GM19238 (cell line): ENCODE measurements at regions not wholly inside any gene's neighbourhood (a gene's known extent, or its start where the extent isn't known, plus 50 kb on each side); places are given as distances from the start of the nearest gene placed in this dataset.
"Not testable (repeated sequence)": the region's sequence is repeated elsewhere in the genome, so short reads cannot be mapped to it uniquely, and the experiment has no call there.

ENCODE experiments used
- DNase-seq: peaks from one replicate; pipeline ENCODE4 v3.0.0; 2011; ENCODE audit warnings: low spot score; ENCODE audit not compliant: insufficient read length

- no peak for DNase-seq
Measured at GRCh38 chr21:23811805-23812204, 1795.5 kb downstream of the MRPL39 start.

- no peak for DNase-seq
Measured at GRCh38 chr21:23809573-23809972, 1797.7 kb downstream of the MRPL39 start.

- not testable (repeated sequence) for DNase-seq
Measured at GRCh38 chr21:23806966-23807548, 1800.2 kb downstream of the MRPL39 start.

- DNase-seq, result no peak
Measured at GRCh38 chr21:23804866-23805265, 1802.4 kb downstream of the MRPL39 start.

- DNase-seq, result no peak
Measured at GRCh38 chr21:23801292-23801691, 1806.0 kb downstream of the MRPL39 start.

- DNase-seq, result no peak
Measured at GRCh38 chr21:23799376-23799775, 1807.9 kb downstream of the MRPL39 start.

- DNase-seq, result no peak
Measured at GRCh38 chr21:23792300-23792699, 1815.0 kb downstream of the MRPL39 start.

- no peak for DNase-seq
Measured at GRCh38 chr21:23789864-23790263, 1817.4 kb downstream of the MRPL39 start.

- DNase-seq, result no peak
Measured at GRCh38 chr21:23780326-23780725, 1827.0 kb downstream of the MRPL39 start.

- no peak for DNase-seq
Measured at GRCh38 chr21:23743821-23744220, 1863.5 kb downstream of the MRPL39 start.

GRCh38 chr21:23740463-23740862, 1866.8 kb downstream of the MRPL39 start:
- DNase-seq, result no peak

GRCh38 chr21:23732776-23733175, 1874.5 kb downstream of the MRPL39 start:
- no peak for DNase-seq

GRCh38 chr21:23729331-23729730, 1878.0 kb downstream of the MRPL39 start:
- no peak for DNase-seq

GRCh38 chr21:23725576-23725975, 1881.7 kb downstream of the MRPL39 start:
- DNase-seq, result no peak

GRCh38 chr21:23718446-23719285, 1888.6 kb downstream of the MRPL39 start:
- no peak for DNase-seq

GRCh38 chr21:23712166-23712565, 1895.1 kb downstream of the MRPL39 start:
- no peak for DNase-seq

- no peak for DNase-seq
Measured at GRCh38 chr21:23706431-23706830, 1900.8 kb downstream of the MRPL39 start.

- no peak for DNase-seq
Measured at GRCh38 chr21:23699402-23699801, 1907.9 kb downstream of the MRPL39 start.

- no peak for DNase-seq
Measured at GRCh38 chr21:23698619-23699018, 1908.7 kb downstream of the MRPL39 start.

- no peak for DNase-seq
Measured at GRCh38 chr21:23695443-23695842, 1911.8 kb downstream of the MRPL39 start.

GRCh38 chr21:23694390-23694789, 1912.9 kb downstream of the MRPL39 start:
- no peak for DNase-seq

- DNase-seq, result no peak
Measured at GRCh38 chr21:23690316-23690715, 1917.0 kb downstream of the MRPL39 start.
